Right ventricle myocardium inferior (tissue), 1 donor: ENCODE measurements at regions not wholly inside any gene's neighbourhood (a gene's known extent, or its start where the extent isn't known, plus 50 kb on each side); places are given as distances from the start of the nearest gene placed in this dataset.
"Not testable (repeated sequence)": the region's sequence is repeated elsewhere in the genome, so short reads cannot be mapped to it uniquely, and the experiment has no call there.

Experiments
- ATAC-seq: fragments of 200-7000 bp; cut with Tn5 transposase; one replicate; pipeline ENCODE4 v1.9.1; 2020; ENCODE audit warnings: mild to moderate bottlenecking, moderate library complexity
- DNase-seq: peaks from one replicate; pipeline ENCODE4 v3.0.0; 2021; ENCODE audit errors: missing footprints
- intact Hi-C: fragments of 100-400 bp; cut with DNase I; formaldehyde crosslinking; loops from one replicate; pipeline ENCODE4 v1.11.0; 2022
- donor health status: DM: no; HTN: yes; CAD: no; lungs with severe emphysema.

- no peak for ATAC-seq
- intact Hi-C loops, result no loop called here
- DNase-seq, result no peak
Observed at GRCh38 chr6:144955859-144956258, 670.7 kb downstream of the UTRN start.

GRCh38 chr6:144956697-144957096 is 671.6 kb downstream of the UTRN start:
- ATAC-seq, intact Hi-C loops: not testable (repeated sequence)

GRCh38 chr6:144957236-144957937 is 672.3 kb downstream of the UTRN start:
- ATAC-seq, result no peak
- no peak for DNase-seq
- intact Hi-C loops, result no loop called here

More at GRCh38 chr6:144956697-144957096, 671.6 kb downstream of the UTRN start:
- DNase-seq, result not testable (repeated sequence)

- intact Hi-C loops, result no loop called here
Observed at GRCh38 chr6:144969154-144969553, 684.0 kb downstream of the UTRN start.

GRCh38 chr6:144969602-144970272 is 684.6 kb downstream of the UTRN start:
- DNase-seq (no peak), ATAC-seq (no peak)
- intact Hi-C loops, result no loop called here

More at GRCh38 chr6:144969154-144969553, 684.0 kb downstream of the UTRN start:
- no peak for DNase-seq
- ATAC-seq, result no peak

GRCh38 chr6:144977250-144977864 is 692.2 kb downstream of the UTRN start:
- ATAC-seq, DNase-seq, intact Hi-C loops: not testable (repeated sequence)

GRCh38 chr6:144978208-144978607 is 693.1 kb downstream of the UTRN start:
- ATAC-seq, result no peak
- intact Hi-C loops, result no loop called here
- DNase-seq, result no peak

GRCh38 chr6:144986271-144986670 is 701.1 kb downstream of the UTRN start:
- ATAC-seq (no peak), DNase-seq (no peak)
- intact Hi-C loops, result no loop called here

GRCh38 chr6:144989319-144990107 is 704.4 kb downstream of the UTRN start:
- ATAC-seq, result no peak
- DNase-seq, result no peak
- intact Hi-C loops, result no loop called here

GRCh38 chr6:144990784-144991183 is 705.6 kb downstream of the UTRN start:
- no peak for ATAC-seq
- intact Hi-C loops, result no loop called here

GRCh38 chr6:144993870-144994269 is 708.7 kb downstream of the UTRN start:
- intact Hi-C loops, result no loop called here
- no peak for ATAC-seq
- no peak for DNase-seq

More at GRCh38 chr6:144990784-144991183, 705.6 kb downstream of the UTRN start:
- no peak for DNase-seq

GRCh38 chr6:144997996-144998395 is 712.9 kb downstream of the UTRN start:
- no peak for ATAC-seq
- intact Hi-C loops, result no loop called here
- no peak for DNase-seq

GRCh38 chr6:144999127-144999526 is 714.0 kb downstream of the UTRN start:
- ATAC-seq, result no peak

GRCh38 chr6:145003145-145003544 is 718.0 kb downstream of the UTRN start:
- intact Hi-C loops, result no loop called here
- ATAC-seq (no peak), DNase-seq (no peak)

More at GRCh38 chr6:144999127-144999526, 714.0 kb downstream of the UTRN start:
- no peak for DNase-seq
- intact Hi-C loops, result no loop called here

- ATAC-seq (no peak), DNase-seq (no peak)
- intact Hi-C loops, result no loop called here
Observed at GRCh38 chr6:145006914-145007313, 721.8 kb downstream of the UTRN start.

GRCh38 chr6:145008715-145009114 is 723.6 kb downstream of the UTRN start:
- DNase-seq (no peak), ATAC-seq (no peak)
- intact Hi-C loops, result no loop called here

- DNase-seq (no peak), ATAC-seq (no peak)
- intact Hi-C loops, result no loop called here
Observed at GRCh38 chr6:145009711-145010110, 724.6 kb downstream of the UTRN start.

- ATAC-seq (no peak), DNase-seq (no peak)
- intact Hi-C loops, result no loop called here
Observed at GRCh38 chr6:145012039-145012662, 723.2 kb downstream of the EPM2A start.
